ENCODE measurements at regions not wholly inside any gene's neighbourhood (a gene's known extent, or its start where the extent isn't known, plus 50 kb on each side); places are given as distances from the start of the nearest gene placed in this dataset.

DNA sequence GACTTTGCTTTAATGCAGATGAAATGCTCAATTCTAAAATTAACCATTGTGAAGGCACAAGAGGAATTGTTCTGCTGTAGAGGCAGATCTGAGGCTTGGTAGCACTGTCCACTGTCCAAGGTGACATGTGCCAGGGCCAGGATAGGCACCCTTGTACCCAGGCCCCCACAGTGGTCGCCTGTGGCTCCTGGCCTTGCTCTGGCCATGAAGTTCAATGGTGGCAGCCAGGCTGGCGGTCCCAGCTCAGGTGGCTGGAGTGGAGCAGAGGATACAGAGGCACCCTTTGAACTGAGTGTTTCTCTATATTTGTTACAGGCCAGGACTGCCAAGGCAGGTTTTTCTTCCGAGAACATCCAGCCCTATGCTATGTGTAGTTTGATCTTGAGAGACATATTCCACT, 102.6 kb downstream of the PTGS2 start:
- TF ChIP-seq, protein P1, sequence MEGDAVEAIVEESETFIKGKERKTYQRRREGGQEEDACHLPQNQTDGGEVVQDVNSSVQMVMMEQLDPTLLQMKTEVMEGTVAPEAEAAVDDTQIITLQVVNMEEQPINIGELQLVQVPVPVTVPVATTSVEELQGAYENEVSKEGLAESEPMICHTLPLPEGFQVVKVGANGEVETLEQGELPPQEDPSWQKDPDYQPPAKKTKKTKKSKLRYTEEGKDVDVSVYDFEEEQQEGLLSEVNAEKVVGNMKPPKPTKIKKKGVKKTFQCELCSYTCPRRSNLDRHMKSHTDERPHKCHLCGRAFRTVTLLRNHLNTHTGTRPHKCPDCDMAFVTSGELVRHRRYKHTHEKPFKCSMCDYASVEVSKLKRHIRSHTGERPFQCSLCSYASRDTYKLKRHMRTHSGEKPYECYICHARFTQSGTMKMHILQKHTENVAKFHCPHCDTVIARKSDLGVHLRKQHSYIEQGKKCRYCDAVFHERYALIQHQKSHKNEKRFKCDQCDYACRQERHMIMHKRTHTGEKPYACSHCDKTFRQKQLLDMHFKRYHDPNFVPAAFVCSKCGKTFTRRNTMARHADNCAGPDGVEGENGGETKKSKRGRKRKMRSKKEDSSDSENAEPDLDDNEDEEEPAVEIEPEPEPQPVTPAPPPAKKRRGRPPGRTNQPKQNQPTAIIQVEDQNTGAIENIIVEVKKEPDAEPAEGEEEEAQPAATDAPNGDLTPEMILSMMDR (IDR thresholded peaks at IDR 0.05; ENCODE audit: low read depth, low read length): no peak
- Histone ChIP-seq H3K27ac (ENCODE audit: low read depth, low read length) (no peak overlapping the region), H3K9me3 (ENCODE audit: control insufficient read depth, insufficient read depth, low read length) (no peaks in the 10 kb centered on the region), H3K4me3 (ENCODE audit: low read depth, low read length) (no peak overlapping the region), H3K27me3 (ENCODE audit: control insufficient read depth, insufficient read depth, low read length) (no peaks in the 10 kb centered on the region)
- ChIA-PET CTCF (no interaction called here), POLR2A (no interaction called here)
- DNase-seq (ENCODE audit: low read depth, low spot score): no peak

DNA sequence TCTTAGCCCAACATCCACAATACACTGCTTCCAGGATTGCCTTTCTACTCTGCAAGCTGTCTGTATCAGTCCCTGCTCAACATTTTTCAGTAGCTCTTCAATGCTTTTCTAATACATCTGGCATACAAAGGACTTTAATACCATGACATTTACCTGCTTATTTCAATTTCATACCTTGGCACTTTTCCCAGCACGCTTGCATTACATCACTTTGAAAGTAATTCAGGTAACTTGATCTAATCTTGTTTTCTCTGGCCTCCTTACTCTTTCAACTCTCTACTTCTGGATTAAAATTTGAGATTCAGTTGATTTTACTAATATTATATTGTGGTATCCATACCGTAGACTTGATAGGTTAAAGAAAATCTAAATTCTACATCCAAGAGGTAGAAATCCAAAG, 103.0 kb downstream of the PTGS2 start:
- DNase-seq (ENCODE audit: low read depth, low spot score): no peak
- Histone ChIP-seq H3K27ac (ENCODE audit: low read depth, low read length) (no peak overlapping the region), H3K27me3 (ENCODE audit: control insufficient read depth, insufficient read depth, low read length) (no peaks in the 10 kb centered on the region), H3K9me3 (ENCODE audit: control insufficient read depth, insufficient read depth, low read length) (no peaks in the 10 kb centered on the region), H3K4me3 (ENCODE audit: low read depth, low read length) (no peak overlapping the region)
- TF ChIP-seq, protein P1 (IDR thresholded peaks at IDR 0.05; ENCODE audit: low read depth, low read length): no peak
- POLR2A ChIA-PET: no interaction called here
- CTCF ChIA-PET: no interaction called here

DNA sequence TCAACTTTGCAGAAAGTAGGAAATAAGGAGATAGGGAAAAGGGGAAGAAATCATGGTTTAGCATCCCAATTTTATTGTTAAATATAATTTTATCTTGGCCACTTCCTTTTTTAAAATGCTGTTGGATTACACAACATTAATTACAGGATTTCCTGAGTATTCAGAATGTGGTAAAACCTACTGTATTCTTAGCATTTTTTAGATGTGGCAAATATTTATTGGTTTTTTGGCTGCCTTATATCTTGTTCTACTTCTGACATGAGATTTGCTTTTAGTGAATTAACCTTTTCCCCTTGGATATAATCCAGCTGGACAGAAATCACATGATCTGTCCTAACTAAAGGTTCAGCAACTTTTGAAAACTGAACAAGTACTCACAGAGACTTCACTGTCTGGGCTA, 104.9 kb downstream of the PTGS2 start:
- TF ChIP-seq, protein P1 (IDR thresholded peaks at IDR 0.05; ENCODE audit: low read depth, low read length): no peak
- DNase-seq (ENCODE audit: low read depth, low spot score): no peak
- no peaks in the 10 kb centered on the region for H3K27me3 ChIP-seq (ENCODE audit: control insufficient read depth, insufficient read depth, low read length)
- no peaks in the 10 kb centered on the region for H3K9me3 ChIP-seq (ENCODE audit: control insufficient read depth, insufficient read depth, low read length)
- POLR2A ChIA-PET: no interaction called here
- CTCF ChIA-PET: no interaction called here
- no peak overlapping the region for H3K27ac ChIP-seq (ENCODE audit: low read depth, low read length)
- H3K4me3 ChIP-seq (ENCODE audit: low read depth, low read length): no peak overlapping the region

DNA sequence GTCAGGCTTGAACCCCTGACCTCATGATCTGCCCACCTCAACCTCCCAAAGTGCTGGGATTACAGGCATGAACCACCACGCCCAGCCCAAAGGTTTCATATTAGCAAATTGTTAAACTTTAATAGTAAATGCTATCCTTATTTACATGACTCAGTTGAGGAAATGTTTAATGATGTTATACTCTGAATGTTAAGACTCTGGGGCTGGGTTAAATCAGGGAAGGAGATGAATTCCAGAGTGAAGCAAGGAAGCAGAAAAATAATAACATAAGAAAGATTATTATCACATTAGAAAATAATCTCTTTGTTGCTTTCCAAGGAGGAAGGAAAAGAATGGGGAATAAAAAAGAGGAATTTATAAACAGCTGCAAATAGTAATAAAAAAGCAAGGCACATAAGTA, 105.3 kb downstream of the PTGS2 start:
- Histone ChIP-seq H3K27ac (ENCODE audit: low read depth, low read length) (no peak overlapping the region), H3K27me3 (ENCODE audit: control insufficient read depth, insufficient read depth, low read length) (no peaks in the 10 kb centered on the region), H3K9me3 (ENCODE audit: control insufficient read depth, insufficient read depth, low read length) (no peaks in the 10 kb centered on the region), H3K4me3 (ENCODE audit: low read depth, low read length) (no peak overlapping the region)
- DNase-seq (ENCODE audit: low read depth, low spot score): no peak
- POLR2A ChIA-PET: no interaction called here
- TF ChIP-seq, protein P1 (IDR thresholded peaks at IDR 0.05; ENCODE audit: low read depth, low read length): no peak
- CTCF ChIA-PET: no interaction called here

DNA sequence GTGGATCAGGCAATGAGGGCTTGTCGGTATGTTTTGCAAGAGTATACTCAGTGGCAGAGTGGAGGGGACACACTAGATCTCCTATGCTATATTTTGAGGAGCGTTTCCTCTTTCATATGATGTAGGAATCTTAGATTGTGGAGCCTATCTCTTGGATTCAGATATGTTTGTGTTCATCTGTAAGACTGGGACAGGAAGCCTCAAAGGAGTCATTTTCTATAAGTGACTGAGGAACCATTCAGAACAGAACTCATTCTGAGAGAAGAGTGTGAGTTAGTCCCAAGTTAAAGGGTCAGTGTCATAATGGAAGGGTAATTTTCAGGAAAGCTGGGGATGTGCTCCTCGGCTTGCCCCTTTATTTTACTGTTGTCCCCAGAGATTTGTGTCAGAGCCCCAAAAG, 107.7 kb downstream of the PTGS2 start:
- TF ChIP-seq, protein P1 (IDR thresholded peaks at IDR 0.05; ENCODE audit: low read depth, low read length): no peak
- ChIA-PET POLR2A (no interaction called here), CTCF (no interaction called here)
- Histone ChIP-seq H3K9me3 (ENCODE audit: control insufficient read depth, insufficient read depth, low read length) (no peaks in the 10 kb centered on the region), H3K27ac (ENCODE audit: low read depth, low read length) (no peak overlapping the region), H3K27me3 (ENCODE audit: control insufficient read depth, insufficient read depth, low read length) (no peaks in the 10 kb centered on the region), H3K4me3 (ENCODE audit: low read depth, low read length) (no peak overlapping the region)
- no peak for DNase-seq (ENCODE audit: low read depth, low spot score)

Measured in AG04450 (cell line).